WTC11 (cell line): ENCODE measurements at regions not wholly inside any gene's neighbourhood (a gene's known extent, or its start where the extent isn't known, plus 50 kb on each side); places are given as distances from the start of the nearest gene placed in this dataset.

Experiments used
- ATF3 ChIP-seq: sonication (generic); formaldehyde crosslinking; conservative IDR thresholded peaks from 2 replicates; pipeline ENCODE4 v1.8.1; 2022; ENCODE audit warnings: mild to moderate bottlenecking, missing genetic modification reagents
- JUN ChIP-seq: sonication (generic); formaldehyde crosslinking; IDR thresholded peaks from 2 replicates; pipeline ENCODE4 v1.8.0; 2023; ENCODE audit warnings: mild to moderate bottlenecking, missing genetic modification reagents
- NR3C1 ChIP-seq: sonication (generic); formaldehyde crosslinking; conservative IDR thresholded peaks from 2 replicates; pipeline ENCODE4 v1.8.1; 2023; ENCODE audit warnings: low read depth, mild to moderate bottlenecking, missing genetic modification reagents
- TP53 ChIP-seq: sonication (generic); formaldehyde crosslinking; IDR thresholded peaks from 2 replicates; pipeline ENCODE4 v1.8.1; 2023; ENCODE audit warnings: mild to moderate bottlenecking, missing genetic modification reagents
- ZBTB21 ChIP-seq: sonication (generic); formaldehyde crosslinking; IDR thresholded peaks from 2 replicates; pipeline ENCODE4 v1.8.1; 2023; ENCODE audit warnings: mild to moderate bottlenecking, missing genetic modification reagents, borderline replicate concordance
- ZNF138 ChIP-seq: sonication (generic); formaldehyde crosslinking; conservative IDR thresholded peaks from 2 replicates; pipeline ENCODE4 v1.8.1; 2022; ENCODE audit warnings: mild to moderate bottlenecking, moderate library complexity, missing genetic modification reagents
- ZNF263 ChIP-seq: sonication (generic); formaldehyde crosslinking; IDR thresholded peaks from 2 replicates; pipeline ENCODE4 v1.8.1; 2022; ENCODE audit warnings: low read depth, mild to moderate bottlenecking, moderate library complexity, missing genetic modification reagents
- TF ChIP-seq, protein P1 (sequence below): fragments of 200-600 bp; IDR thresholded peaks from 2 replicates; pipeline ENCODE4 v1.8.0; 2022; ENCODE audit warnings: antibody characterized with exemption
- TF ChIP-seq, protein P2 (sequence below): sonication (generic); formaldehyde crosslinking; IDR thresholded peaks from 2 replicates; pipeline ENCODE4 v1.8.0; 2022; ENCODE audit warnings: mild to moderate bottlenecking, missing genetic modification reagents
- TF ChIP-seq, protein P3 (sequence below): sonication (generic); formaldehyde crosslinking; IDR thresholded peaks from 2 replicates; pipeline ENCODE4 v1.8.1; 2023; ENCODE audit warnings: mild to moderate bottlenecking, missing genetic modification reagents
- TF ChIP-seq, protein P4 (sequence below): sonication (generic); formaldehyde crosslinking; IDR thresholded peaks from 2 replicates; pipeline ENCODE4 v1.8.1; 2022; ENCODE audit warnings: mild to moderate bottlenecking, missing genetic modification reagents, moderate library complexity, borderline replicate concordance
- TF ChIP-seq, protein P5 (sequence below): sonication (generic); formaldehyde crosslinking; IDR thresholded peaks from 2 replicates; pipeline ENCODE4 v1.8.1; 2023; ENCODE audit warnings: mild to moderate bottlenecking, moderate library complexity, missing genetic modification reagents
- TF ChIP-seq, protein P6 (sequence below): sonication (generic); formaldehyde crosslinking; IDR thresholded peaks from 2 replicates; pipeline ENCODE4 v1.8.1; 2023; ENCODE audit warnings: mild to moderate bottlenecking, missing genetic modification reagents, moderate library complexity

DNA sequence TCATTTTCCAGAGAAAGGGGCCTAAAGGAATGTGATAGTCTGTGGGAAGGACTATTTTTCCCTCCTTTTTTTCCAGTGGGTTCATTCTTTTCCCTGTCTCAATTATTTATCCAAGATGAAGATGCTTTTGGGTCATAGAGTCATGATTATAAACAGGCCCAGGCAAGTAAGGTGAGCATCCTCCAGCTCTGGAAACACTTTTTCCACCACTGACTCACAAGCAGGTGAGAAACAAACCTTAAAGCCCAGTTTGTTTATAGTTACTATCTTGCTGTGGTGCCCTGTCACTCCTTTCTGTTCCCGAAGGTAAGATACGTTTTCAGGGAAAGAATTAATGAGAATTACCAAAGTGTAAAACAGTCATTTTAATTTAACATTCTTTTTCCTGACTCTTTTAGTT, 107.7 kb upstream of the IFNG-AS1 start:
- TF ChIP-seq, protein P1, sequence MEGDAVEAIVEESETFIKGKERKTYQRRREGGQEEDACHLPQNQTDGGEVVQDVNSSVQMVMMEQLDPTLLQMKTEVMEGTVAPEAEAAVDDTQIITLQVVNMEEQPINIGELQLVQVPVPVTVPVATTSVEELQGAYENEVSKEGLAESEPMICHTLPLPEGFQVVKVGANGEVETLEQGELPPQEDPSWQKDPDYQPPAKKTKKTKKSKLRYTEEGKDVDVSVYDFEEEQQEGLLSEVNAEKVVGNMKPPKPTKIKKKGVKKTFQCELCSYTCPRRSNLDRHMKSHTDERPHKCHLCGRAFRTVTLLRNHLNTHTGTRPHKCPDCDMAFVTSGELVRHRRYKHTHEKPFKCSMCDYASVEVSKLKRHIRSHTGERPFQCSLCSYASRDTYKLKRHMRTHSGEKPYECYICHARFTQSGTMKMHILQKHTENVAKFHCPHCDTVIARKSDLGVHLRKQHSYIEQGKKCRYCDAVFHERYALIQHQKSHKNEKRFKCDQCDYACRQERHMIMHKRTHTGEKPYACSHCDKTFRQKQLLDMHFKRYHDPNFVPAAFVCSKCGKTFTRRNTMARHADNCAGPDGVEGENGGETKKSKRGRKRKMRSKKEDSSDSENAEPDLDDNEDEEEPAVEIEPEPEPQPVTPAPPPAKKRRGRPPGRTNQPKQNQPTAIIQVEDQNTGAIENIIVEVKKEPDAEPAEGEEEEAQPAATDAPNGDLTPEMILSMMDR: no peak
- TF ChIP-seq ZBTB21 (no peak), ATF3 (CRISPR knock-in tag) (no peak), NR3C1 (CRISPR knock-in tag) (no peak), ZNF138 (no peak), TP53 (CRISPR knock-in tag) (no peak), ZNF263 (CRISPR knock-in tag) (no peak), JUN (CRISPR knock-in tag) (no peak)
- TF ChIP-seq, protein P2, sequence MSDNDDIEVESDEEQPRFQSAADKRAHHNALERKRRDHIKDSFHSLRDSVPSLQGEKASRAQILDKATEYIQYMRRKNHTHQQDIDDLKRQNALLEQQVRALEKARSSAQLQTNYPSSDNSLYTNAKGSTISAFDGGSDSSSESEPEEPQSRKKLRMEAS (CRISPR knock-in tag): no peak
- TF ChIP-seq, protein P3, sequence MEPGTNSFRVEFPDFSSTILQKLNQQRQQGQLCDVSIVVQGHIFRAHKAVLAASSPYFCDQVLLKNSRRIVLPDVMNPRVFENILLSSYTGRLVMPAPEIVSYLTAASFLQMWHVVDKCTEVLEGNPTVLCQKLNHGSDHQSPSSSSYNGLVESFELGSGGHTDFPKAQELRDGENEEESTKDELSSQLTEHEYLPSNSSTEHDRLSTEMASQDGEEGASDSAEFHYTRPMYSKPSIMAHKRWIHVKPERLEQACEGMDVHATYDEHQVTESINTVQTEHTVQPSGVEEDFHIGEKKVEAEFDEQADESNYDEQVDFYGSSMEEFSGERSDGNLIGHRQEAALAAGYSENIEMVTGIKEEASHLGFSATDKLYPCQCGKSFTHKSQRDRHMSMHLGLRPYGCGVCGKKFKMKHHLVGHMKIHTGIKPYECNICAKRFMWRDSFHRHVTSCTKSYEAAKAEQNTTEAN (CRISPR knock-in tag): no peak
- TF ChIP-seq, protein P4, sequence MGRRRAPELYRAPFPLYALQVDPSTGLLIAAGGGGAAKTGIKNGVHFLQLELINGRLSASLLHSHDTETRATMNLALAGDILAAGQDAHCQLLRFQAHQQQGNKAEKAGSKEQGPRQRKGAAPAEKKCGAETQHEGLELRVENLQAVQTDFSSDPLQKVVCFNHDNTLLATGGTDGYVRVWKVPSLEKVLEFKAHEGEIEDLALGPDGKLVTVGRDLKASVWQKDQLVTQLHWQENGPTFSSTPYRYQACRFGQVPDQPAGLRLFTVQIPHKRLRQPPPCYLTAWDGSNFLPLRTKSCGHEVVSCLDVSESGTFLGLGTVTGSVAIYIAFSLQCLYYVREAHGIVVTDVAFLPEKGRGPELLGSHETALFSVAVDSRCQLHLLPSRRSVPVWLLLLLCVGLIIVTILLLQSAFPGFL: no peak
- TF ChIP-seq, protein P5, sequence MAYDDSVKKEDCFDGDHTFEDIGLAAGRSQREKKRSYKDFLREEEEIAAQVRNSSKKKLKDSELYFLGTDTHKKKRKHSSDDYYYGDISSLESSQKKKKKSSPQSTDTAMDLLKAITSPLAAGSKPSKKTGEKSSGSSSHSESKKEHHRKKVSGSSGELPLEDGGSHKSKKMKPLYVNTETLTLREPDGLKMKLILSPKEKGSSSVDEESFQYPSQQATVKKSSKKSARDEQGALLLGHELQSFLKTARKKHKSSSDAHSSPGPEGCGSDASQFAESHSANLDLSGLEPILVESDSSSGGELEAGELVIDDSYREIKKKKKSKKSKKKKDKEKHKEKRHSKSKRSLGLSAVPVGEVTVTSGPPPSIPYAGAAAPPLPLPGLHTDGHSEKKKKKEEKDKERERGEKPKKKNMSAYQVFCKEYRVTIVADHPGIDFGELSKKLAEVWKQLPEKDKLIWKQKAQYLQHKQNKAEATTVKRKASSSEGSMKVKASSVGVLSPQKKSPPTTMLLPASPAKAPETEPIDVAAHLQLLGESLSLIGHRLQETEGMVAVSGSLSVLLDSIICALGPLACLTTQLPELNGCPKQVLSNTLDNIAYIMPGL: no peak
- TF ChIP-seq, protein P6, sequence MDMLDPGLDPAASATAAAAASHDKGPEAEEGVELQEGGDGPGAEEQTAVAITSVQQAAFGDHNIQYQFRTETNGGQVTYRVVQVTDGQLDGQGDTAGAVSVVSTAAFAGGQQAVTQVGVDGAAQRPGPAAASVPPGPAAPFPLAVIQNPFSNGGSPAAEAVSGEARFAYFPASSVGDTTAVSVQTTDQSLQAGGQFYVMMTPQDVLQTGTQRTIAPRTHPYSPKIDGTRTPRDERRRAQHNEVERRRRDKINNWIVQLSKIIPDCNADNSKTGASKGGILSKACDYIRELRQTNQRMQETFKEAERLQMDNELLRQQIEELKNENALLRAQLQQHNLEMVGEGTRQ: no peak
